NCI-H128 (cell line): ENCODE measurements at regions not wholly inside any gene's neighbourhood (a gene's known extent, or its start where the extent isn't known, plus 50 kb on each side); places are given as distances from the start of the nearest gene placed in this dataset.

Experiments
- DNase-seq: peaks from one replicate; lab custom pipeline; 2025; ENCODE audit not compliant: unreplicated experiment; lab: John Stamatoyannopoulos, UW

DNA sequence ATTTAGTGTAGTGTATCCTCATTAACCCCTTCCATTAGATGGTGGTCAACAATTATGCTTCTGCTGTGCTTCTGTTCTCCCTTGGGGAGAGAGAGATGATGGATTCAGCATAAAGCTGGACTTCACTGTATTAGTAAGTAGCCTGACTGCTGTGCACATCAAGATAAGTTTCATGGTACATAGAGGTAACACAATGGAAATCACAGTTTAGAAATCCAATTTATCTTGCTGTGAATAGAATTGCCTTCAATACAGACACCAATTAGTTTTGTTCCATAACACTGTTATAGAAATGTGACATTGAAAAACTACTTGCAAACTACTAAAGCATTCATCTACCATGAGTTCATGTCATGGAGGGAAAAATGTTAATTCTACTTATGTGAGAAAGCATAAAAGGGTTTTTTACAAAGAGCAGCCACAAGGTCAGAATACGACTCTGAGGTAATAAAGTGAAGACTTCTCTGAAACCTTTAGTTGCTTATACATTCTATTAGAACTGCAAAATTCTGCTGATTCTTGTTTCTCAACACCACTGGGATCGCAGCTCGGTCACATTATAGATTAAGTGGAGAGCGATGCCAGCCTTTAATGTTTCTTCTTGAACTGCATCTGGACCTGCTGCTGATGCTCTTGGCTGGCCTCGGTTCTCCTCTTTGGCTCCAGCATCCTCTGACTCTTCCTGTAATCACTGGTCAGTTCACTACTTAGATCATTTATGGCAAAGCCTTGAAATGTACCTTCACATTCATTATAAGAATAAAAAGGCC is 190.8 kb downstream of the ATP23 start:
- DNase-seq = no peak

DNA sequence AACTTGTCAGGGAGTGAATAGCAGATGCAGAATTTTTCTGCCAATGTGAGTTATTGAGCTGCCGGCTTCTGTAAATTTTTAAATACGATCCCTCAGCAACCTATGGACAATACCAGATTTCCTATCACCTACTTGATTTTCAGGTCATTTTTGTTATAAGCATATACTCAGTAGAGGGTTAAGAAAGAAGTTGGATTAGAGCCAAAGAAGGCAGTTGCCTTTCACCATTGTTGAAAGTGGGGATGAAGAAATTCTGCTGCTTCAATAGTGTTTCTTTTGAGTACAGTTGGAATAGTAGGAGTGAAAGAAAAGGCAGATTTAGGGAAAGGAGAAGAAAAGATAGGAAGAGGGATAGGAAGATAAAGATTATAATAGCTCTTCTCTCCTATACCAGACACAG is 197.1 kb downstream of the ATP23 start:
- DNase-seq = no peak

DNA sequence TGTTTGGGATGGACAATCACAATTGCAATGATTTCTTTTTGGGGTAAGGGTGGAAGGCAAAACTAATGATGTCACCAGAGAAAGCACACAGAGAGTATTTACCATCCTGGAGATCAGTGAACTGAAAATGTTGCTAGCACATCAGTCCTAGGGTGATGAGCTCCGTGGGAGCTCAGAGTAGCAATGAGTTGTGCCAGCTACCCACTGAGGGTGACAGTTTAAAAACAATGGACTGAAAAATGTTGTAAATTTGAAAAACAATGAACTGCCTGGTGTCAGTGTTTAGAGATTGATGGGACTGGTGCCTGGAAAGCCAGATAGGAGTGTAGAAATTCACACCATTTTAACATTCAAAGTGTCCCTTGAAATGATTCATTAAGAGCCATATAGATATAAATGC is 198.5 kb downstream of the ATP23 start:
- DNase-seq = no peak

DNA sequence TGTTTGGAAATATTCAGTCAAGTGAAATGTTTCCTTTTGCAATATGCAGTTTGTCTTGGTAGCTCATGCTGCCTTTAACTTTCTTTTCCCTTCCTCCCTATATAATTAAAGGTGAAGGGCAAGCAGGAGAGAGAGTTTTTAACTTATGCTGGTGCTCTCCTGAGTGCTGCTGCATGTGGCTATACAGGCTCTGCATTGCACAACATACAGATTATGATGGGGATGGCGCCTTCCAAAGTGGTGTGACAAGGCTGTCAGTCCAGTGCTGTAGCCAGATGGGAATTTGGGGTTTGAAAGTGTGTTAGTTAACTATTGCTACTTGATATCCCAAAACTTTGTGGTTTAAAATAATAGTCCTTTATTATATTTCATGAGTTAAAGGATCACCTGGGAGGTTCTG is 199.0 kb downstream of the ATP23 start:
- DNase-seq = no peak

DNA sequence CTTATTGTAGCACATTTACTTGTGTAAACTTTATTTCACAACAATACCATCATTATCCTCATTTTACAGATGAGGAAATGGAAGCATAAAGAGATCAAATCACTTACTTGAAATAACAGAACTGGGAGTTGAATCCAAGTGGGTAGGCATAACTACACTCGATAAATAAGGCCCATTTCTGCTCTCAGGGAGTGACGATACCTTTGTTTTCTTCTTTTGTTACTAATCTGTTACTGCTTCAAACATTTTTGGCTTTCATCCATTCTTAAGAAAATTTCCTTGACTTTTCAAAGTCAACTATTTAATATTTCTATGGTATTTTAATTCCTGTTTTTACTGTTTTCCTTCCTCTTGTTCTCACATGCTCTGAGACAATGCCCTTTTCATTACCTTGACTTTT is 201.6 kb downstream of the ATP23 start:
- DNase-seq = no peak

DNA sequence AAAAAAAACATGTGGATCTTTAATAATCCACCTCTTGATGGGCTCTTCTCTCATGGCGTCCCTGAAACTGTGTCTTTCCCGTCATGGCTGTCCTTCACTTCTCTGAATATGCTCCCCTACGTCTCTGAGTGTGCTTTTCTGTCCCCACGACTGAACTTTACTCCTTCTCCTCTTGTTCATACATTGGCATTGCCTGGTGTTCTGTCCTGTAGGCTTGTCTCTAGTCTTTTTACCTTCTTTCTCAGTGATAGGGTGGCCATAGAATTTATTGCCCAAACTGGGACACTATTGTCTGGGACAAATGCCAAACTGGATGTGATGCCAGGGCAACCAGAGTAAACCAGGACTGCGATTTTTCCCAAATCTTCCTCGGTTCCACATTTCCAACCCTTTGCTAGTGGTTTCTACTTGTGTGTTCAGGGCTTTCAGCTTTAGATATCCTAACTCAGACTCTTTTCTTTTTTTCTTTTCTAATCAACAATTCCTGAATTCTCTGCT is 202.2 kb downstream of the ATP23 start:
- no peak for DNase-seq

DNA sequence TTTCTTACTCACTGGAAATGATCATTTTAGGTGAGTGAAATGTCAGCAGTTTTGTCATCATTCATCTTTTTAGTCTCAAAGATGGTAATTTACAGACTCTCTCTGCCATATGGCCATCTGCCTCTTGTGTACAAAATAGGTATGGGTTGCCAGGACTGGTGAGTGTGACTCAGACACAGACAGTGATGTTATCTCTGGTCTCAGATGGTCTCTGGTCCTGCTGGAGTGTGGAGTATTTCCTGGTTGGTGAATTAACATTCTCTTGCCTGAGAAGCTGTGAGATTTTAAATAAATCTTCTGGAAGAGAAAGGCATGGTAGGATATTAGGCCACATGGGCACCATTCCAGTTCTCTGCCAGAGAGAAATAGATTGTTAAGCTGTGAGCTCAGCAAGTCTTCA is 207.0 kb downstream of the ATP23 start:
- no peak for DNase-seq

DNA sequence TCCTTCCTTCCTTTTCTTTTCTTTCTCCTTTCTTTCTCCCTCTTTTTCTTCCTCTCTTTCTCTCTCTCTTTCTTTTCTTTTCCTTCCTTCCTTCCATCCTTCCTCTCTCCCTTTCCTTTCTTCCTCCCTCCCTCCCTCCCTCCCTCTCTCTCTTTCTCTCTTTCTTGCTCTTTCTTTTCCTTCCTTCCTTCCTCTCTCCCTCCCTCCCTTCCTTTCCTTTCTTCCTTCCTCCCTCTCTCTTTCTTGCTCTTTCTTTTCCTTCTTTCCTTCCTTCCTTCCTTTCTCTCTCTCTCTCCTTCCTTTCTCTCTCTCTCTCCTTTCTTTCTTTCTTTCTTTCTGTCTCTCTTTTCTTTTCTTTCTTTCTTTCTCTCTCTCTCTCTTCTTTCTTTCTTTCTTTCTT is 207.6 kb downstream of the ATP23 start:
- no peak for DNase-seq

DNA sequence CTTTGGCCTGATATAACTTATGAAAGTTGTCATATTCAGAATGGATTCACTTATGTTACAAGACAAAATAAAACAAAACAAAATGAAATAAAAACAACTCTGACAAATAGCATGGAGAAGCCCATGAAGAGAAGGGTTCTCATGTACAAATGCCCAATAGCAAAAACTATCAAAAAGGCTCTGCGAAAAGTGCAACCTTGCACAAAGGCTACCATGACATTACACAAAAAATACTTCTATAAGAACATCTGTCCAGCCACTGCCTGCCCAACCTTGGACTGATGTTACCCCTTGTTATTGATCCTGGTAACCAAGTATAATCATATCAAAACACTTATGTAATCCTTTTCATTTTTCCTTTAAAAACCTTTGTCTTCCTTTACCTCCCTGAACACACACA is 213.0 kb downstream of the ATP23 start:
- DNase-seq = no peak

DNA sequence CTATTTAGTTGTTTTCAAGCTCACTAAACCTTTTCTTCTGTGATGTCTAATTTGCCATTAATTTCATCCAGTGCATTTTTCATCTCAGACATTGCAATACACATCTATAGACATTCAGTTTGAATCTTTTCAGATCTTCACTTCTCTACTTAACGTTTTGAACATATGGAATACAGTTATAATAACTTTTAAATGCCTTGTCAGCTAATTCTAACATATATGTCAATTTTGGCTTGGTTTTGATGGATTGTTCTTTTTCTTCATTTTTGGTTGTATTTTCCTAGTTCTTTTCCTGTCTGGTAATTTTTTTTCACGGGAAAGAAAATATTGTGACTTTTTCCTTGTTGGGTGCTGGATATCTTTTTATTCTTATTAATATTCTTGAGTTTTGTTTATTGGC is 215.3 kb downstream of the ATP23 start:
- no peak for DNase-seq

DNA sequence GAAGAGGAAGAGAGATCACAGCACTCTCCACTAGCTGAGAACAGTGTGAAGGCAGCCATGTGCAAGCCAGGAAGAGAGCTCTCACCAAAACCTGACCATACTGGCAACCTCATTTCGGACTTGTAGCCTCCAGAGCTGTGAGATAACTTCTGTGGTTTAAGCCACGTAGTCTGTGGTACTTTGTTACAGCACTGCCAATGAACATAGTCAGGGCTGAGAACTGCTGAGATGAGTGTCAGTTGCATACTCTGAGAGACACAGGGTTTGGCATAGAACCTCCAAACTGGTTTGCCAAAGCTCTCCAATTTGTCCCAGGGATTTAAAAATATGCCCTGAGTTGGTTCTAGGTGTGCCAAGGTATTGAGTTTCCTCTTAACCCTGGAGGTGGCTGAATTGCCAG is 218.6 kb downstream of the ATP23 start:
- DNase-seq = no peak

DNA sequence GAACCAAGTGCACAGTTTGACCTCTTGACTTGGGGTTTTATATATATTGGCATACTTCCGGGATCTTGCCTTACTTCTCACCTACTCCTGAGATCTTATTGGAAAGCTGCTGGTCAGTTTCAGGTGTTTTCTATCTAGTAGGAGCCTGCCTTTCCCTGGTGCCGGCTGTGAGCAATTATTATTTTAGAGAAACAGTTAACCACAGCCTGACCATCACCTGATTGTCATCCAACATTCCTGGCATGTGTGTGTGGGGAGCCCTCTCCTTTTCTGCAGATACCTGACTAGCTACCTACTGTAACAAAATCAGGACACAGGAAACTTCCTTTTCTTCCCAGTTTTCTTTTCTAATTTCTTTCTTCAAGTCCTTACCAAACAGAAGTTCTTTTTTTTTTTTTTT is 220.4 kb downstream of the ATP23 start:
- no peak for DNase-seq

DNA sequence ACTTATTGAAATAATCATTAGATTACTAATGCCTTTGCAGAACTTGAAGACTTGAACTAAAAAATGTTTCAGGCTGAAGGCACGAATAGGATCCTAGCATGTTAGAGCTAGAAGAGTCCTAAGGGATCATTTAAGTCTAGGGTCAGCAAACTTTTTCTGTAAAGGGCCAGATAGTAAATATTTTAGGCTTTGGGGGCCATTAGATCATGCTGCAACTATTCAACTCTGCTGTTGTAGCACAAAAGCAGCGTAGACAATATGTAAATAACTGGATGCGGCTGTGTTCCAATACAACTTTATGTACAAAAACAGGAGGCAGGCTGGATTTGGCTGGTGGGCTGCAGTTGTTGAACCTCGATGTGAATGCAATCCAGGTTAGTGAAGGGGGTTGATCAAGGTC is 221.7 kb downstream of the ATP23 start:
- DNase-seq = no peak

DNA sequence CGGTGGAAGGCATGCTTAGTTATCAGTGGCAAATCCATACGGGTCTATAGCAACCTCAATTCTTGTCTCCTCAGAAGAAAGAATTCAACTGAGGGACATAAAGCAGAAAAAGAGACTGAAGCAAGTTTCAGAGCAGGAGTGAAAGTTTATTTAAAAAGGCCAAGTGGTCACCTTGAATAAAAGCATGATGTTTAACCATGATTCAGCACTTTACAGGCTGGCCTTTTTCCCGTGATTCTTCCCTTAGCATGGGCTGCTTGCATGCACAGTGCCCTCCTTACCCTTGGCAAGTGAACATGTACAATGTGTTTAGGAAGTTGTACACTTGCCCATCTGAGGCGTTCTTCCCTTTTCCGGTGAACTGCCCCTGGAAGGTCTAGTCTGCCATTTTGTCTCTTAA is 225.3 kb downstream of the ATP23 start:
- DNase-seq = no peak

DNA sequence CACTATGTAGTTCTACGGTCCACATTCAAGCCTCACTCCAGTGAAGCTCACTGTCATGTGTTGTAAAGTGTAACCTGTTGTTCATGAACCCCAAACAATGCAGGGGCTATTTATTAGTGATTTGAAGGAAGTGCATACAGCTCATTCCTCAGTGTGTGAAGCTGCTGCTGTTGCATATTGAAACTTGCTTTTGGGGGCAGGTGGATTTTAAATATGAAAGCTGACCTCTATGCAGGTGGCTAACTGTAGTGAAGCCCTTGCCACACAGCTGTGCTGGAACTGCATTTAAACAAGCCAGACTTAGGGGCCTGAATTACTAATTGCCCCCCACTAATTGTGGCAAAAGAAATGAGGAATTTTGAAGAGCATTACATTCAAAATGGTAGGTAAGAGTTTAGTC is 226.3 kb downstream of the ATP23 start:
- no peak for DNase-seq

DNA sequence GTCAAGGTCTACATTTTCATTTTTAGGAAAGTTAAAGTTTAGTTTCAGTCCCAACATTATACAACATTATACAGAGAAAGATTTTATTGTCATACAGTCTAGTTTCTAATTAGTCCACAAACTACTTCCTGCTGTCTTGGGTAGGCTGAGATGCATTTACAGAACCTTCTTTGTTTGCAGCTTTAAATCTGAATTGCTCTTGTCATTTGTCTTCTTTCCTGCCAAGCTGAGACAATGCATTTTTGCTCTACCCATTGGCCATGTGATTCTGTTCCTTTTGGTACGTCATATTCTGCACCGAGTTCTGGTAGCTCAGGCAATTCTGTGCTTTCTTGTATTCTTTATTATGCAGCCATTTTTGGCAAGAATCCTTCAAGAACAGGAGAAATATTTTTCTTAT is 228.5 kb downstream of the ATP23 start:
- no peak for DNase-seq

DNA sequence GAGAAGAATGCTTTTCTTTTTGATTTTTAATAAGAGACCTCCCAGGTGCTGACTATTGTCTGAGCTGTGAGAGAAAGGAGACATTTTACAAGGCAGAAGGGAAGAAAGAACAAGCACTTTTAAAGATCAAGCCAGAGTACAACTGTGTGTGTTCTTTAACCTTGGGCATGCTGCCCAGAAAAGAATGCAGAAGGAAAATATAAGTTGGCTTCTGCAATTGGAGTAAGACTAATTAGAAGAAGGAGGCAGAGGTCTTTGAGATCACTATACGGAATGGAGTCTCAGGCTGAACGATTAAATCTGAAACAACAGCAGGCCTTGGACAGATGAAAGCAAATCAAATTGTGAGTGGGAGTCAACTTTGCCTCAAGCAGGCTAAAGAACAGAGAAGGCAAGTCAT is 230.5 kb downstream of the ATP23 start:
- DNase-seq = no peak

DNA sequence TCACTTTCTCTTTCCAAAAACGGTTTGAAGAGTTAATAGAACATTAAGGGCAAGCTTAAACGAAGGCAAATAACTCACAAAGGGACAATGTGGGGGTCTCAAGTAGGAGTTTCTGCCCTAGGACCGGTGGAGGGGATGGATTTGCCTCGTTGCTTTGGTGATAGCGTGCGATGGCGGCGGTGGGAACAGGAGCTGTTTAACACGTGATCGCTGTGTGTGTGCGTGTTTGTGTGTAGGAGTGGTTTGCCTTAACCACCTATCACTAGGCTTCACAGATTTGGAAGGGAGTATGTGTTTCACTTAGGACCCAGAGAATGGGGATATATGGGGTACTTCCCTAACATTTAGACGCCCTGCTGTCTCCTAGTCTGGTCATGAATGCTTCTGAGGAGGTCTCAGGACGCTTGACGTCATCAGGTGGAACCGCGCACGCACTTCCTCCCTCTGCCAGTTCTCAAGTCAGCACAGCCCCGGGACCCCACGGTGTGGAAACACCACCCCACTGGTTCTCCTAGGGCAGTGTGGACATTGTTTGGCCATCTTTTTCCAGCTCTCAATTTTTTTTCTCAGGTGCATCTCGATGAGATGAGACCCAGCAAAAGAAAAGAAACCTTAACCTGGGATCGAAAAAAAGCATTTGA is 231.2 kb downstream of the ATP23 start:
- no peak for DNase-seq

DNA sequence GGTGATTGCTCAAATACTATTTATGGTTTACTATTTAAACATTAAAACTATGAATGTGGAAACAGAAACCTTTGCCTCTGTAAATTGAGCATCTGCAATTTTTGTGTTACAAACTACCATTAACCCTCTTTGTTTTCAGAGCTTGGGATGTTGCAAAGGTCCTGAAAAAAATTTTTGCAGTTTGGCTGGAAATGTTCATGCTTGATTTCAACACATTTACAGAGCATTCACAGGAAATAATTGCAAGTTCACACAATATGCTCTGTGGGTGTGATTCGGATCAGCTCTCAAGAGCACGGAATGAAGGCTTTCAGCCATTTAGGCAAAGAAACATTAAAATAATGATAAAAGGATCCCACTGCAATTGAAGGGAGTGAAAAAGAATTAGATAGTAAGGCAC is 232.9 kb downstream of the ATP23 start:
- DNase-seq = no peak

DNA sequence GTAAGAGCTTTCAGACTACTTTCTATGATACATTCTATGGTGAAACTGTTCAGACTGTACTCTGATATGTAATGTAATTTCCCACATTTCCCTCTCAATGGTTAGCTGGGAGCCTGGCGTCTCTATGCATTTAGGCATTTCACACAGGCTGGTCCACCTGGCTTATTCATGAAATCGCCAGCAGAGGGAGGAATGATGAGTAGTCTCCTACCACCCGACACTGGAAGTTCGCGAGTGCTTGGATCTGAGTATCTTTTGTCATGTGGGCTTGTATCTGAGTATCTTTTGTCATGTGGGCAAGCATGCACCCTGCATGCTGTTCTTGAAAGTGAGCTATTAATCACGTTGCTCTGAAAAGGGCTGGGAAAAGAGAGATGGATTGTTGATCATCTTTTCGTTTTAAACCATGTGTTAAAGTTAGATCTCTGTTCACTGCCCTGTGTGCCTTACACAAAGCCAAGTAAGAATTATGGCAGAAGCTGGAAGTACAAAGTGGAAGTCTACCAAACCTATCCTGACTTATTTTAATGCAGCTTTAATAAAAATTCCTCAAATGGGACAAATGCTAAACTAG is 235.0 kb downstream of the ATP23 start:
- DNase-seq = no peak

DNA sequence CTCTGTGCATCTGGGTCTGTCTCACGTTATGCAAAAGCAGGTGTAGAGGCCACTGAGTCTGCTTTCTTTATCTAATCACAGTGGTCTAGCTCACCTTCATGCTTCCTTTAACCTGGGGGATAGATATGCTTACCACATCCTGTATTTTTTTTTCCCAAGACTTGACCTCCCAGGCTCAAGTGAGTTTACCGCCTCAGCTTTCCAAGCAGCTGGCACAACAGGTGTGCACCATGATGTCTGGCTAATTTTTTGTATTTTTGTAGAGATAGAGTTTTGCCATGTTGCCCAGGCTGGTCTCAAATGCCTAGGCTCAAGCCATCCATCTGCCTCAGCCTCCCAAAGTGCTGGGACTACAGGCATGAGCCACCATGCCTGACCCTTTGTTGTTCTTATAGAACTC is 236.0 kb downstream of the ATP23 start:
- DNase-seq = no peak

DNA sequence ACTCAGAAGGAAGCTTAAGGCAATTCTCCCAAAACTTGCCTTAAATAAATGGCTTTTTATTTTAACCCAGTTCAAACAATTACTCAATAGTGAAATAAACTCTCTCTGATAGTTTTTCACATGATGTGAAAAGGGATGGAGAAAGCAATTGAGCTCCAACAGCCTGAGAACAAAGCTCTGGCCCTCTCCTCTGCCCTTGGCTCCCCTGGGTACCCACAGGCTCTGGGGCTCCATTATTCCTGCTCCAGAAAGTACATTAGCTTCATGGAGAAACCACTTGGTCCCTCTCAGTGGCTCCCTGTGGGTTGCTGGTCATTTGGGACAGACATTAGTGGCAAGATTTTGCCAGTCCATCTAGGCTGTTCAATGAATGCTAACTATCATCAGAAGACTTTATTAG is 242.8 kb downstream of the ATP23 start:
- DNase-seq = no peak

DNA sequence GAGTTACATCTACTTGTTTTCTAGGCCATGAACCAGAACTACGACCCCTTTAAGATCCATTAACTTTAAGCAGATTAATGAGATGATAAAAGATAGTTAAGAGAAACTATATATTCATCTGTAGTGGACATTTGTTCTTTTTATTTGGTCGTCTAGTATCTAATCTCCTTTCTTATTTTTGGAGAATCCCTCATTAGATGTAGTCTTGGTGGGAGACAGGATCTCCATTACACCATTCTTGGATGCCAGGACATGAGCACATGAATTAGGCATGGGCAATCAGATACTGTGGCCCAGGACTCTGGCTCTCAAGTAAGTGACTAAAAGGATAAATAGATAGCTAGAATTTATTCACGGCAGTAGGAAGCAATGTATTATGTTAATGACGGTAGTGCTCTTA is 245.0 kb downstream of the ATP23 start:
- no peak for DNase-seq
